ENCODE measurements at regions not wholly inside any gene's neighbourhood (a gene's known extent, or its start where the extent isn't known, plus 50 kb on each side); places are given as distances from the start of the nearest gene placed in this dataset.

GRCh38 chr1:238475712-238476111 lies 585.0 kb upstream of the ZP4 start:
- TF ChIP-seq CTCF (IDR thresholded peaks at IDR 0.05): no peak
- TF ChIP-seq POLR2AphosphoS5 (IDR thresholded peaks at IDR 0.05): no peak
- no peak for TF ChIP-seq EP300 (IDR thresholded peaks at IDR 0.05)
